GM12878 (cell line): ENCODE measurements at regions not wholly inside any gene's neighbourhood (a gene's known extent, or its start where the extent isn't known, plus 50 kb on each side); places are given as distances from the start of the nearest gene placed in this dataset.
A peak's percentile ranks its signal among the peaks of the same experiment; 100 is the strongest.
"Not testable (repeated sequence)": the region's sequence is repeated elsewhere in the genome, so short reads cannot be mapped to it uniquely, and the experiment has no call there.

Experiments used
- ATF3 ChIP-seq: IDR thresholded peaks from 2 replicates; pipeline ENCODE4 v1.6.1; 2011; ENCODE audit warnings: low read depth, mild to moderate bottlenecking, low read length, moderate library complexity, borderline replicate concordance; ENCODE audit errors: extremely low read depth
- BACH1 ChIP-seq: fragments of 450-650 bp; IDR thresholded peaks from 2 replicates; pipeline ENCODE4 v1.6.1; 2017; ENCODE audit warnings: mild to moderate bottlenecking, borderline replicate concordance
- CBX3 ChIP-seq: fragments of 200-600 bp; sonication (generic); IDR thresholded peaks from 2 replicates; pipeline ENCODE4 v1.6.1; 2016; ENCODE audit warnings: low read depth, borderline replicate concordance
- CTCF ChIP-seq, 3 experiments: IDR thresholded peaks in 2 of 3; conservative IDR thresholded peaks in 1 of 3; 2 replicates each; pipeline ENCODE4 v1.5.1; 2011; ENCODE audit warnings: low read depth in 3 of 3, low read length in 3 of 3, mild to moderate bottlenecking in 3 of 3, control low read depth in 2 of 3, moderate library complexity in 2 of 3, inconsistent platforms in 1 of 3, mixed read lengths in 1 of 3; ENCODE audit not compliant: control insufficient read depth in 2 of 3, insufficient read depth in 1 of 3; ENCODE audit errors: extremely low read depth in 1 of 3
- ESRRA ChIP-seq: IDR thresholded peaks from 2 replicates; pipeline ENCODE4 v1.6.1; 2012; ENCODE audit warnings: mild to moderate bottlenecking, low read length, improper control_type of control experiment
- MAX ChIP-seq: IDR thresholded peaks from 2 replicates; pipeline ENCODE4 v1.6.1; 2012; ENCODE audit warnings: low read depth, low read length, improper control_type of control experiment
- MYC ChIP-seq: IDR thresholded peaks from 2 replicates; pipeline ENCODE4 v1.6.1; 2011; ENCODE audit warnings: mild to moderate bottlenecking, low read length, moderate library complexity, inconsistent platforms; ENCODE audit not compliant: insufficient read depth, insufficient replicate concordance, insufficient read length, severe bottlenecking
- POLR2A ChIP-seq: IDR thresholded peaks from 2 replicates; pipeline ENCODE4 v1.6.1; 2011; ENCODE audit warnings: low read depth, mild to moderate bottlenecking, low read length
- TAF1 ChIP-seq: IDR thresholded peaks from 2 replicates; pipeline ENCODE4 v1.6.1; 2011; ENCODE audit warnings: mild to moderate bottlenecking, low read depth, low read length, borderline replicate concordance
- TBL1XR1 ChIP-seq: IDR thresholded peaks from 2 replicates; pipeline ENCODE4 v1.6.1; 2012; ENCODE audit warnings: low read depth, low read length, improper control_type of control experiment
- ZNF24 ChIP-seq: fragments of 450-650 bp; IDR thresholded peaks from 2 replicates; pipeline ENCODE4 v1.6.1; 2017; ENCODE audit warnings: antibody characterized with exemption, mild to moderate bottlenecking
- ZNF274 ChIP-seq: IDR thresholded peaks from one replicate; pipeline ENCODE4 v1.8.0; 2011; ENCODE audit not compliant: insufficient read length, insufficient read depth

- not testable (repeated sequence) for TF ChIP-seq CBX3; ZNF274; ATF3; MYC; TBL1XR1; MAX; ESRRA; CTCF (IDR thresholded peaks at IDR 0.05 in 2 of 3, conservative IDR thresholded peaks at IDR 0.05 in 1 of 3; ENCODE audit: control insufficient read depth in 2 of 3, extremely low read depth in 1 of 3, insufficient read depth in 1 of 3, low read depth in 3 of 3, low read length in 3 of 3)
- TF ChIP-seq ZNF24, result peak; percentile 80
- peak; percentile 57 for TF ChIP-seq TAF1
- peak; percentile 73 for TF ChIP-seq POLR2A
- peak; percentile 99 for TF ChIP-seq BACH1
Measured at GRCh38 chr1:146376708-146377496, 148.1 kb upstream of the NOTCH2NLA start.
